ENCODE measurements at regions not wholly inside any gene's neighbourhood (a gene's known extent, or its start where the extent isn't known, plus 50 kb on each side); places are given as distances from the start of the nearest gene placed in this dataset.

GRCh38 chr4:3679071-3679825, 86.9 kb upstream of the ADRA2C start:
- DNase-seq = peak; percentile 44
- H3K27me3 ChIP-seq (ENCODE audit: control insufficient read depth, insufficient read depth, low read length, poor library complexity, severe bottlenecking) = no peaks in the 10 kb centered on the region
- no peak overlapping the region for H3K27ac ChIP-seq (ENCODE audit: low read depth, low read length)
- no peak for TF ChIP-seq CTCF (conservative IDR thresholded peaks at IDR 0.05)
- peaks cover 7% of the 10 kb centered on the region for H3K27me3 Mint-ChIP-seq (ENCODE audit: insufficient read depth)
- no peaks in the 10 kb centered on the region for H3K9me3 ChIP-seq (ENCODE audit: control insufficient read depth, low read length)
- no peaks in the 10 kb centered on the region for H3K36me3 ChIP-seq (ENCODE audit: control insufficient read depth, insufficient read depth, low read length)
- no peak overlapping the region for H3K4me3 Mint-ChIP-seq
- no peaks in the 10 kb centered on the region for H3K9me3 Mint-ChIP-seq
- H3K36me3 Mint-ChIP-seq (ENCODE audit: low read depth) = no peaks in the 10 kb centered on the region
- H3K27ac Mint-ChIP-seq = no peak overlapping the region
- H3K4me1 Mint-ChIP-seq = peaks cover 5% of the 10 kb centered on the region
- no peaks in the 10 kb centered on the region for H3K4me1 ChIP-seq (ENCODE audit: control insufficient read depth, insufficient read depth, low read length)
- 91 to 92% methylated on average over 18 to 26 of the region's 26 CpGs for WGBS, 2 experiments (ENCODE audit: insufficient coverage in 1 of 2, insufficient read length in 1 of 2)
- no peak overlapping the region for H3K9ac ChIP-seq (ENCODE audit: extremely low read depth, low read length, poor library complexity, severe bottlenecking)
- H3K4me3 ChIP-seq (ENCODE audit: low read length) = no peak overlapping the region

GRCh38 chr4:3677748-3678070, 88.5 kb upstream of the ADRA2C start:
- peaks cover 6% of the 10 kb centered on the region for H3K9me3 ChIP-seq (ENCODE audit: control insufficient read depth, low read length)
- H3K27ac ChIP-seq (ENCODE audit: low read depth, low read length) = no peak overlapping the region
- Mint-ChIP-seq H3K4me1 (peaks cover 5% of the 10 kb centered on the region), H3K4me3 (no peak overlapping the region), H3K9me3 (peaks cover 6% of the 10 kb centered on the region), H3K36me3 (ENCODE audit: low read depth) (no peaks in the 10 kb centered on the region), H3K27me3 (ENCODE audit: insufficient read depth) (peaks cover 7% of the 10 kb centered on the region), H3K27ac (no peak overlapping the region)
- H3K4me1 ChIP-seq (ENCODE audit: control insufficient read depth, insufficient read depth, low read length) = no peaks in the 10 kb centered on the region
- H3K36me3 ChIP-seq (ENCODE audit: control insufficient read depth, insufficient read depth, low read length) = no peaks in the 10 kb centered on the region
- H3K27me3 ChIP-seq (ENCODE audit: control insufficient read depth, insufficient read depth, low read length, poor library complexity, severe bottlenecking) = no peaks in the 10 kb centered on the region
- H3K4me3 ChIP-seq (ENCODE audit: low read length) = no peak overlapping the region
- H3K9ac ChIP-seq (ENCODE audit: extremely low read depth, low read length, poor library complexity, severe bottlenecking) = no peak overlapping the region
- WGBS, 2 experiments (ENCODE audit: insufficient coverage in 1 of 2, insufficient read length in 1 of 2) = 64 to 83% methylated on average over 6 to 7 of the region's 7 CpGs
- TF ChIP-seq CTCF (conservative IDR thresholded peaks at IDR 0.05) = no peak
- DNase-seq = peak; percentile 50

GRCh38 chr4:3676907-3677747, 89.1 kb upstream of the ADRA2C start:
- Histone ChIP-seq H3K27me3 (ENCODE audit: control insufficient read depth, insufficient read depth, low read length, poor library complexity, severe bottlenecking) (no peaks in the 10 kb centered on the region), H3K4me3 (ENCODE audit: low read length) (no peak overlapping the region), H3K9me3 (ENCODE audit: control insufficient read depth, low read length) (peaks cover 12% of the 10 kb centered on the region), H3K9ac (ENCODE audit: extremely low read depth, low read length, poor library complexity, severe bottlenecking) (no peak overlapping the region), H3K27ac (ENCODE audit: low read depth, low read length) (no peak overlapping the region), H3K4me1 (ENCODE audit: control insufficient read depth, insufficient read depth, low read length) (no peaks in the 10 kb centered on the region), H3K36me3 (ENCODE audit: control insufficient read depth, insufficient read depth, low read length) (no peaks in the 10 kb centered on the region)
- WGBS, 2 experiments (ENCODE audit: insufficient coverage in 1 of 2, insufficient read length in 1 of 2) = 89 to 92% methylated on average over 23 to 24 of the region's 24 CpGs
- Mint-ChIP-seq H3K4me3 (no peak overlapping the region), H3K27me3 (ENCODE audit: insufficient read depth) (peaks cover 5% of the 10 kb centered on the region), H3K9me3 (peaks cover 12% of the 10 kb centered on the region), H3K36me3 (ENCODE audit: low read depth) (no peaks in the 10 kb centered on the region), H3K27ac (no peak overlapping the region), H3K4me1 (peaks cover 5% of the 10 kb centered on the region)
- peak; percentile 32 for DNase-seq
- no peak for TF ChIP-seq CTCF (conservative IDR thresholded peaks at IDR 0.05)

All from endodermal cell (in vitro differentiated cells).